GM21360 (cell line): ENCODE measurements at regions not wholly inside any gene's neighbourhood (a gene's known extent, or its start where the extent isn't known, plus 50 kb on each side); places are given as distances from the start of the nearest gene placed in this dataset.

Source experiments
- ATAC-seq: cut with Tn5 transposase; IDR thresholded peaks from one replicate; pipeline ENCODE4 v1.9.1; 2021; ENCODE audit warnings: mild to moderate bottlenecking, moderate library complexity; ENCODE audit not compliant: unreplicated experiment

GRCh38 chr6:22804620-22805261 is 235.4 kb downstream of the HDGFL1 start:
- no peak for ATAC-seq

- no peak for ATAC-seq
Observed at GRCh38 chr6:22807261-22807660, 237.9 kb downstream of the HDGFL1 start.

DNA sequence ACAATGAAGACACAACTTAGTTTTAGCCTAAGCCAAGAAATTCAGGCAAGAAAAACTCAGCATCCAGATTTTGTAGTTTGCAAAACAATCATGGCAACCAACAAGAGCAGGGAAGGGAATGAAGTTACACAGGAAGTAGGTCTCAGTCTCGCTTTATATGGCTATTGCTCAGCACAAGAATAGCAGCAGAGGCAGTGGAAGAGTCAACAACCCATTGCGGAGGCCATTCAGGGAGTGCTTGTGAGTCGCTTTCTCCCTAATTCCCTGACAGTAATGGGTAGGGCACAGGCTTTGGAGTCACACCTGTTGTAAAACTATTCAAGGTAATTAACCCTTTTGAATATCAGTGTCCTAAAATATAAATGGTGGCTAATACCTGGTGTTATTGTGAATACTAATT is 238.5 kb downstream of the HDGFL1 start:
- ATAC-seq = no peak

DNA sequence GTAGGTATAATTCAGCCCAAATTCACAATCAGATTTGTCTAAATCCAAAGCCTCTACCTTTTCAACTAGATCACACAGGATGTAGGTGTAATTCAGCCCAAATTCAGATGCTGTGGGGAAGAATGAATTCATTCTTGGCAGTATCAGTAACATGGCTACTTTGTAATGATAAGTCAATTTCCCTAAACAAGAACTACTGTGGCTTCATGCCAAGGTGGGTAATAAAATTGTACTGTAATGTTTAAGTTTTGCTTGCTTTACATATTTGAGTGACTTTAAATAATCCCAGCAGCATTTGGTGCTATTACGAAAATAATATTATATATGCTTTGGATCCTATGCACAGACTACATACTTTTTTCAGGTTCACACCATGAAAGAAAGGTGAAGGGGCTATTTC is 239.1 kb downstream of the HDGFL1 start:
- no peak for ATAC-seq

DNA sequence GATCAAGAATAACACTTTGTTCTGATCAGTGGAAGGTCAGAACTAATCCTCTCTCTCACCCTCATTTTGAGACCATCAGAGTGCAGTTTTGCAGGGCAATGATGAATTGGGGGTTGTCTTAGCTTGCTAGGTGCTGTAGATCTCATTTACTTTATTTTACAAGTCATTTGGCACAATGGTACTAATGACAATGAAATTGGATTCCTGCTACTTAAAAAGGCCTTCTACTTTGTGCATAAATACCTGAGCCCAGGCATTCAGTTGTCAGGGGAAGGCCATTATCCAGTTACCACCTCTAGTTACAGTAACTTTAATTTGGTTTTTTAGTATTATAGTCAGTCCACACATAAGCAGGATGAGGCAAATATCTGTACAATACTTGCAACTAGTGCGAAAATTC is 240.0 kb downstream of the HDGFL1 start:
- ATAC-seq = no peak

DNA sequence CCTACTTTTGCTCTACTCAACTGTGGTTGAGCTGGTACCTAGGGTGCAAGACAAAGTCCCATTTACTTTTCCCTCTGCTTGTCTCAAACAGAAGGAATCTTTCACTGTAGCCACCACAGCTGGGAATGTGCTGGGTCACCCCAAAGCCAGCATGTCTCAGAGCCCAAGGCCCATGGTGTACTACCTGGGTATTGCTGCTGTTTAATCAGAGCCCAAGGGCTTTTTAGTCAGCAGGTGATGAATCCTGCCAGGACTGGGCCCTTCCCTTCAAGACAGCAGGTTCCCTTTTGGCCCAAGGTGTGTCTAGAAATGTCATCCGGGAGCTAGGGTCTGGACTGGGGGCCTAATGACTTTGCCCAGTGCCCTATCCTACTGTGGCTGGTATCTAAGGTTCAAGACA is 249.8 kb downstream of the HDGFL1 start:
- ATAC-seq = no peak

DNA sequence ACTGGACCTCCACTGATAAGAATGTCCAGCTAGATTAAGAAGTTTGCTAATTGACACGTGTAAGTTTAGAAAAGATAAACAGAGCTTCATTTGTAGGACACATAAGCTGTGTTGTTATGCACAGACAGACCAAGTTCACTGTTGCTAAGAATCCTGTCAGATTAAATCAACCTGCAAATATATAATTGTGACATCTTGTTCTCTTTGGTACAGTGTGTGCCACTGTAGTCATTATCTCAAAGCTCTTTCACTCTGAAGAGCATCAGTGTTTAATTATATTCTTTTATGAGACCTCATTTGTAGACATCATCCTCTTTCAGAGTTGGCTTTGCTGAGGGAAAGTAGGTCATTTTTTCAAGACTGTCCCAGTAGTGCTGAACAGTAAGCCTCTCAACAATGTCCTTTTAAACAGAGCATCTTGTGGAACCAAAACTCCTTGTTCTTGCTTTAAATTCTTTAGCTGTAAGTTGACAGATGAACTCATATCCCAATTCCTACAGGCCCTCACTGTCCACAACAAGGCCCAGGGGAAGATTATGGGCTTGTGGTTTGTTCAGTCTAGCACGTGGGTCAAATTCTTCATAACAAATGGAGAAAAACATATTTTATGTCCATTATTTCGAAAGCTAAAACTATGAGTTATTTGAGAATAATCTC is 252.4 kb downstream of the HDGFL1 start:
- no peak for ATAC-seq

DNA sequence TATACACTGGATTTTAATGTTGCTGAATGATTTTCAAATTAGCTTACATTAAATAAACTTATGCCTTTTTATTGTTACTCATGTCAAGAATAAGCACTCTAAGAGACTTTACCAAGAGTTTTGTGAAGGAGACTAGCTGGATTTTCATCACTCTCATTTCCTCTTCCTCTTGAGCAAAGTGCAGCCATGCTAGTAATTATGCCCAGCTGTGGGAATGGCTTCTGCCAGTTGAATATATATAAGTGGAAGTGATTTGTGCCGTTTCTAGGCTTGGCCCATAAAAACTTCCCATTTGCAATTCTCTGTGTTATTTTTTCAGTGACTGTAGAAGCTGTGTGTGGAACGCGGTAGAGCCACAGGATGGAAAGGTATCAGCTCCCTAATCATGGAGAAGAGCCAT is 255.8 kb downstream of the HDGFL1 start:
- no peak for ATAC-seq

GRCh38 chr6:22826961-22827360 is 257.6 kb downstream of the HDGFL1 start:
- no peak for ATAC-seq

DNA sequence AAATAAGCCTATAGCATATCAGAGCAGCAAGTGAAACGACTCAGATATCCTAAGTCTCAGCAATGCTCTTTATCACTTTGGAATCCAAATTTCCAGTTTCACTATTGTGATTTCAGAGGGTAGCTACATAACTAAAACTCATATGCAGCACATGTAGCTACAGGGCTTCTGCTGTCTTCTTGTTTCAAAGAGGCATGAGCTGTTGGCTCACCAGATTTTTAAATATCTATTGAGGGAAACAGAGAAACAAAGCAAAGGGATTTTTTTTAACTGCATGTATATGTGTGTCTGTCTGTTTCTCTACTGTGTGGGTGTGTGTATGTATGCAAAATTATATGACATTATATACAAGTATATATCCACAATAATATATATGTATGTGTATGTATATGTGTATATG is 258.4 kb downstream of the HDGFL1 start:
- ATAC-seq = no peak

GRCh38 chr6:22828179-22829062 is 259.1 kb downstream of the HDGFL1 start:
- ATAC-seq = no peak

GRCh38 chr6:22829070-22829469 is 259.7 kb downstream of the HDGFL1 start:
- ATAC-seq = no peak

DNA sequence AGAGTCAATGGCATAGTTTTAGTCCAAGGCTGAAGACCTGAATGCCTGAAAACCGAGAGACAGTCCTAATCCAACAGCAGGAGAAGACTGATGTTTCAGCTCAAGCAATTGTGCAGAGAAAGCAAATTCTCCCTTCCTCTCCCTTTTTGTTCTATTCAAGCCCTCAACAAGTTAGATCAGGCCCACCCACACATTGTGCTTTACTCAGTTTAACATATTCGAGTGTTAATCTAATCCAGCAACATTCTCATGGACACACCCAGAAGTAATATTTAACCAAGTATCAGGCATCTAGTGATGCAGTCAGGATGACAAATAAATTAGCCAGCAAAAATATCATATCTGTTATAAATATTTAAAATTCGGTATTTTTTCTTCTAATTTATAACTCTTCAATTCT is 261.1 kb downstream of the HDGFL1 start:
- ATAC-seq = no peak

- no peak for ATAC-seq
Observed at GRCh38 chr6:22833191-22833590, 263.8 kb downstream of the HDGFL1 start.

DNA sequence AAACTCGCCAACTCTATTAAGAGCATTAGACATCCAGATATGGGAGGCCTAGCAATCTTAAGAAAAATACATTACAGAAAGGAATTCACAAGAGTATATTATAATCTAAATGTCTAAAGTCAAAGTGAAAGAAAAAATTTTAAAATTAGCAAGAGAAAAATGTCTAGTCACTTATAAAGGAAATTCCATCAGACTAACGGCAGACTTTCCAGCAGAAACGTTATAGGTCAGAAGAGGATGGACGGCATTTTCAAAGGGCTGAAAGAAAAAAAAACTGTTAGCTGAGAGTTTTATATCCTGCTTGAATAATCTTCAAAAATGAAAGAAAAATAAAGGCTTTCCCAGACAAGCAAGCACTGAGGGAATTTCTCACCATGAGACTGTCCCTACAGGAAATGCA is 269.0 kb downstream of the HDGFL1 start:
- ATAC-seq = no peak

DNA sequence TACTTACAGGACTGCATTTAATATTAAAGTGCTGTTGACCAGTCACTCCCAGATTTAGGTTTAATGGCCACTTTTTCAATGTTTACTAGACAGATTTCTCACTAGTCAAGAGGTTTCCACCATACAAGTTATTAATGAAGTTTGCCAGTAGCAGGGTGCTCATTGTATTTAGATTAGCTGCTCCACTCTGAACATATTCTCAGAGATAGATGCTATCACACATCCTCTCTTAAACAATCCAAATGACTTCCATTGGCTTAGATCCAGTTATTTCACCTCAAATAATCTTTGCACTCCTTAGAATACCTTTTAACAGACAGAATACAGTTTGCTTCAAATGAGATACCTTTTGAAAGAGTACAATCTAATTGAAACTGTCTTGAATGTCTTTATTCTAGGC is 276.1 kb downstream of the HDGFL1 start:
- no peak for ATAC-seq

DNA sequence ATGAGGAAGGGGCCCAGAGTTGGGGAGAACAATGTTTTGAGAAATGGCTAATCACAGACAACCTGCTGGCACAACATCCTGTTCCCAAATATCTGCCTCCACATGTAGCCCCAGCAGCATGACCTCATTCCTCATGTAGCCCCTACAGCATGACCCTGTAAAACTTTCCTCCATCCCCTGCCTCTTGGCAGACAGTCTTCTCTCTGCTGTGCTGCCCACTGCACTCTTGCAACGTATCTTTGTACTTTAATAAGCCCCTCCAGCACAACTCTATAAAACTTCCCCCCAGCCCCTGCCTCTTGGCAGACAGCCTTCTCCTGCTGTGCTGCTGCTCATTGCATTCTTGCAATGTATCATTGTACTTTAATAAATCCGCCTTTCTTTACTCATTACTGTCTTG is 278.8 kb downstream of the HDGFL1 start:
- ATAC-seq = no peak

DNA sequence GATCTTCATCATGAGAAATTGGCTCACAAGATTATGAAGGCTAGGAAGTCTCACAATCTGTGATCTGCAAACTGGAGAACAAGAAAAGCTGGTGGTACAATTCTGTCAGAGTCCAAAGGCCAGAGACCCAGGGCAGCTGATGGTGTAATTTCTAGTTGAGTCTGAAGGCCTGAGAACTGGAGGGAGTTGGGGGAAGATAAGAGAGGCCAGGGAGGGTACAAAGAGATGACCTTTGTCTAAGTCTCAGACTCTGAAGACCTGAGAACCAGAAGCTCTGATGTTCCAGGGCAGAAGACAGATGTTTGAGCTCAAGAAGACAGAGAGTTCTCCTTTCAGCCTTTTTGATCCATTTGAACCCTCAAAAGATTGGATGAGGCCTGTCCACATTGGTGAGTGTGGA is 280.6 kb downstream of the HDGFL1 start:
- ATAC-seq = no peak

DNA sequence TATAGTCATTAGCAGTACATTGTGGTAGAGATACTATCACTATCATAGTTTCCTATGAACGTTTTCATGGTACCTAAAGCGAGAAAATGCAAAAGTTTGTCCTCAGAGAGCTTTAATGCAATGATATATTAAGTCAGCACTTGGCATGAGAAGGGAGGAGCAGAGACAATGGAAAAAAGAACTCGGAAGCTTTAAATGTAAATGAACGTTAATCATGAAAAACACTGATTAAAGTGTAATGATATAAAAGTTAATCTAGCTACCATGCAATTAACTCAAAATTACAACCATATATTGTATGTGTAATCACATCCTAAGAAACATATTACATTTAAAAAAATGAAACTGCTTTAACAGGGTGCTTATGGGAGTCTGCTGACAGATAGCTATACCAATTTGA is 282.7 kb downstream of the HDGFL1 start:
- ATAC-seq = no peak

GRCh38 chr6:22873513-22874136 is 304.3 kb downstream of the HDGFL1 start:
- ATAC-seq = no peak

GRCh38 chr6:22875845-22876244 is 306.5 kb downstream of the HDGFL1 start:
- ATAC-seq = no peak

DNA sequence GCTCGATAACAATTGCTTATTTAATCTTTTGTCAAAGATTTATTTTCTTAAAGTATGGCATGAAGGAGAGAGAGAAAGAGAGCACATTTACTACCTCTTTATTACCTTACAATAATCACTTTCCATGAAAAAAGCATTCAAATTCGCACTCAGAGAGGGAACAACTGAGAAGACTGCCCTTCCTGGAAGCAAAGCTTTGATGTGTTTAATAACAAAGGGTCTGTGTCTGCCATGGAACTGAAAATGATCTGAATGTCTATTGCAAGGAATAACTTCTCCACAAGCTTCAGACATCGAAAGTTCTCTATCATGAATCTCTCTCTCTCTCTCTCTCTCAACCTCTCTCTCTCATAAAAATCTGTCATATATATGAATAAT is 308.9 kb downstream of the HDGFL1 start:
- ATAC-seq = no peak
